ENCODE measurements at regions not wholly inside any gene's neighbourhood (a gene's known extent, or its start where the extent isn't known, plus 50 kb on each side); places are given as distances from the start of the nearest gene placed in this dataset.

- TF ChIP-seq CTCF (IDR thresholded peaks at IDR 0.05; ENCODE audit: control insufficient read depth, insufficient read depth, low read depth, low read length, missing control alignments), result no peak
- H3K4me3 ChIP-seq (ENCODE audit: control insufficient read depth, low read depth, low read length), result no peak overlapping the region
- no peak for DNase-seq (ENCODE audit: low read depth)
Measured at GRCh38 chr20:7411075-7411474, 529.2 kb downstream of the HAO1 start.

GRCh38 chr20:7415427-7415826 lies 524.8 kb downstream of the HAO1 start:
- TF ChIP-seq CTCF (IDR thresholded peaks at IDR 0.05; ENCODE audit: control insufficient read depth, insufficient read depth, low read depth, low read length, missing control alignments), result no peak
- H3K4me3 ChIP-seq (ENCODE audit: control insufficient read depth, low read depth, low read length), result no peak overlapping the region
- DNase-seq (ENCODE audit: low read depth), result no peak

- H3K4me3 ChIP-seq (ENCODE audit: control insufficient read depth, low read depth, low read length), result no peak overlapping the region
- DNase-seq (ENCODE audit: low read depth), result no peak
- no peak for TF ChIP-seq CTCF (IDR thresholded peaks at IDR 0.05; ENCODE audit: control insufficient read depth, insufficient read depth, low read depth, low read length, missing control alignments)
Measured at GRCh38 chr20:7416382-7416781, 523.9 kb downstream of the HAO1 start.

- TF ChIP-seq CTCF (IDR thresholded peaks at IDR 0.05; ENCODE audit: control insufficient read depth, insufficient read depth, low read depth, low read length, missing control alignments), result no peak
- no peak overlapping the region for H3K4me3 ChIP-seq (ENCODE audit: control insufficient read depth, low read depth, low read length)
- DNase-seq (ENCODE audit: low read depth), result no peak
Measured at GRCh38 chr20:7420345-7420744, 519.9 kb downstream of the HAO1 start.

GRCh38 chr20:7426890-7427496 lies 513.3 kb downstream of the HAO1 start:
- no peak overlapping the region for H3K4me3 ChIP-seq (ENCODE audit: control insufficient read depth, low read depth, low read length)
- DNase-seq (ENCODE audit: low read depth), result no peak
- TF ChIP-seq CTCF (IDR thresholded peaks at IDR 0.05; ENCODE audit: control insufficient read depth, insufficient read depth, low read depth, low read length, missing control alignments), result no peak

GRCh38 chr20:7428946-7429345 lies 511.3 kb downstream of the HAO1 start:
- DNase-seq (ENCODE audit: low read depth), result no peak
- no peak overlapping the region for H3K4me3 ChIP-seq (ENCODE audit: control insufficient read depth, low read depth, low read length)
- no peak for TF ChIP-seq CTCF (IDR thresholded peaks at IDR 0.05; ENCODE audit: control insufficient read depth, insufficient read depth, low read depth, low read length, missing control alignments)

- no peak for TF ChIP-seq CTCF (IDR thresholded peaks at IDR 0.05; ENCODE audit: control insufficient read depth, insufficient read depth, low read depth, low read length, missing control alignments)
- no peak overlapping the region for H3K4me3 ChIP-seq (ENCODE audit: control insufficient read depth, low read depth, low read length)
- DNase-seq (ENCODE audit: low read depth), result no peak
Measured at GRCh38 chr20:7432612-7433011, 507.6 kb downstream of the HAO1 start.

All from AG09309 (cell line).